OCI-LY3 (cell line): ENCODE measurements at regions not wholly inside any gene's neighbourhood (a gene's known extent, or its start where the extent isn't known, plus 50 kb on each side); places are given as distances from the start of the nearest gene placed in this dataset.
"Not testable (repeated sequence)": the region's sequence is repeated elsewhere in the genome, so short reads cannot be mapped to it uniquely, and the experiment has no call there.

ENCODE experiments used
- H2AFZ ChIP-seq: fragments of 200-600, 300-600 bp; shearing (Covaris generic); 2 replicates; pipeline ENCODE4 v1.6.0; 2014; ENCODE audit warnings: antibody characterized with exemption, low read depth, low read length
- H3K27ac ChIP-seq: fragments of 200-600, 300-600 bp; sonication (generic); 2 replicates; pipeline ENCODE4 v1.5.1; 2014; ENCODE audit warnings: mild to moderate bottlenecking, low read length, moderate library complexity, mixed read lengths
- H3K27me3 ChIP-seq: fragments of 200-600, 300-600 bp; sonication (generic); 2 replicates; pipeline ENCODE4 v1.6.1; 2014; ENCODE audit warnings: low read depth, low read length, mixed read lengths
- H3K36me3 ChIP-seq: fragments of 200-600, 300-600 bp; sonication (generic); replicated peaks from 2 replicates; pipeline ENCODE3; 2014; ENCODE audit warnings: low read depth, low read length, mixed read lengths
- H3K4me1 ChIP-seq: fragments of 300-600, 200-600 bp; sonication (generic); 2 replicates; pipeline ENCODE4 v1.6.1; 2014; ENCODE audit warnings: low read length, mixed read lengths
- H3K4me2 ChIP-seq: fragments of 200-600, 300-600 bp; sonication (generic); 2 replicates; pipeline ENCODE4 v1.6.1; 2014; ENCODE audit warnings: low read length, mixed read lengths
- H3K4me3 ChIP-seq: fragments of 300-600, 200-600 bp; sonication (generic); 2 replicates; pipeline ENCODE4 v1.5.1; 2014; ENCODE audit warnings: antibody characterized with exemption, mild to moderate bottlenecking, low read length, moderate library complexity
- H3K79me2 ChIP-seq: fragments of 300-600, 200-600 bp; shearing (Covaris generic); 2 replicates; pipeline ENCODE4 v1.6.1; 2014; ENCODE audit warnings: mild to moderate bottlenecking, low read length, mixed read lengths
- H3K9ac ChIP-seq: fragments of 300-600, 200-600 bp; shearing (Covaris generic); 2 replicates; pipeline ENCODE4 v1.6.0; 2014; ENCODE audit warnings: mild to moderate bottlenecking, low read length, moderate library complexity
- H3K9me3 ChIP-seq: fragments of 200-600, 300-600 bp; shearing (Covaris generic); 2 replicates; pipeline ENCODE4 v1.6.1; 2014; ENCODE audit warnings: low read length, mixed read lengths; ENCODE audit not compliant: insufficient read depth
- H4K20me1 ChIP-seq: fragments of 200-600, 300-600 bp; sonication (generic); 2 replicates; pipeline ENCODE4 v1.6.1; 2016; ENCODE audit warnings: low read length, mixed read lengths; ENCODE audit not compliant: insufficient read depth
- EZH2phosphoT487 ChIP-seq: fragments of 200-600 bp; shearing (Covaris generic); IDR thresholded peaks from 2 replicates; pipeline ENCODE4 v1.6.1; 2018; ENCODE audit warnings: antibody characterized with exemption, mixed run types, low read depth
- TF ChIP-seq, protein P1 (sequence below): fragments of 200-600, 300-600 bp; sonication (generic); IDR thresholded peaks from 2 replicates; pipeline ENCODE4 v1.5.1; 2014; ENCODE audit warnings: antibody characterized with exemption, low read length, low read depth

DNA sequence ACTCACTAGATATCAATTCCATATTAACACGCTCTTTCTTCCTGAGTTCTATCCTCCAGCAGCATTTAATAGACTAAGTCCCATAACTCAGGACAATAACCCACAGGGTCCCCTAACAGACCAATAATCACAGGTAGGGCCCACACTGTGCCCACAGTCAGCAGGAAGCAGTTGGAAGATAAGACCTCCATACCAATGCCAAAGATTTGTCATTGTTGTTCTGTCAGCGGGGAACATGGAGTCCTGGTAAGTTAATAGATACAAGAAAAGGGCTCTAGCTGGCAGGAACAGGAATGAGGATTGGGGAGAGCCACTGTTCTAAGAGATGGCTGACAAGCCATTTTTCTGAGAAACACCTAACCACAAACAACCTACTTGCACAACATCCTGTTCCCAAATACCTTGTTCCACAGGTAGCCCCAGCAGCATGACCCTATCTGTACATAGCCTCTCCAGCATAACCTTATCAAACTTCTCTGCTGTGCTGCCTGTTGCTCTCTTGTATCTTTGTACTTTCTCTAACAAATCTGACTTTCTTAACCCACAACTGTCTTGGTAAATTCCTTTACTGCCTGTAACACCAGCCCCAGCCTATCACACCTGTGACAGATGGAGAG is 142.0 kb upstream of the KCNJ15 start:
- Histone ChIP-seq H3K79me2 (no peaks in the 10 kb centered on the region), H3K9ac (no peak overlapping the region), H3K4me1 (no peaks in the 10 kb centered on the region), H3K27me3 (no peaks in the 10 kb centered on the region), H3K36me3 (no peaks in the 10 kb centered on the region), H3K4me3 (no peak overlapping the region), H3K9me3 (no peaks in the 10 kb centered on the region), H3K27ac (no peak overlapping the region), H4K20me1 (no peaks in the 10 kb centered on the region), H3K4me2 (no peak overlapping the region), H2AFZ (no peak overlapping the region)
- TF ChIP-seq EZH2phosphoT487, result no peak
- TF ChIP-seq, protein P1, sequence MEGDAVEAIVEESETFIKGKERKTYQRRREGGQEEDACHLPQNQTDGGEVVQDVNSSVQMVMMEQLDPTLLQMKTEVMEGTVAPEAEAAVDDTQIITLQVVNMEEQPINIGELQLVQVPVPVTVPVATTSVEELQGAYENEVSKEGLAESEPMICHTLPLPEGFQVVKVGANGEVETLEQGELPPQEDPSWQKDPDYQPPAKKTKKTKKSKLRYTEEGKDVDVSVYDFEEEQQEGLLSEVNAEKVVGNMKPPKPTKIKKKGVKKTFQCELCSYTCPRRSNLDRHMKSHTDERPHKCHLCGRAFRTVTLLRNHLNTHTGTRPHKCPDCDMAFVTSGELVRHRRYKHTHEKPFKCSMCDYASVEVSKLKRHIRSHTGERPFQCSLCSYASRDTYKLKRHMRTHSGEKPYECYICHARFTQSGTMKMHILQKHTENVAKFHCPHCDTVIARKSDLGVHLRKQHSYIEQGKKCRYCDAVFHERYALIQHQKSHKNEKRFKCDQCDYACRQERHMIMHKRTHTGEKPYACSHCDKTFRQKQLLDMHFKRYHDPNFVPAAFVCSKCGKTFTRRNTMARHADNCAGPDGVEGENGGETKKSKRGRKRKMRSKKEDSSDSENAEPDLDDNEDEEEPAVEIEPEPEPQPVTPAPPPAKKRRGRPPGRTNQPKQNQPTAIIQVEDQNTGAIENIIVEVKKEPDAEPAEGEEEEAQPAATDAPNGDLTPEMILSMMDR, result no peak

DNA sequence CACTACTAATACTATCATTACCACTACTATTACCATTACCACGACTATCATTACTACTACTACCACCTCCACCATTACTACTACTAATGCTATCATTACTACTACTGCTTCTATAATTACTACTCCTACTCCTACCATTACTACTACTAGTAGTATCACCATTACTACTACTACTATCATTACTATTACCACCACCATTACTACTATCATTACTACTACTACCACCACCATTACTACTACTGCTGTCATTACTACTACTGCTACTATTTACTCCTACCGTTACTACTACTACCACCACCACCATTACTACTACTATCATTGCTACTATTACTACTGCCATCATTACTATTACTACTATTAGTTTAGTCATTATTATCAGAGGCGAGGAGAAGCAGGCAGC is 140.9 kb upstream of the KCNJ15 start:
- Histone ChIP-seq H3K36me3 (no peaks in the 10 kb centered on the region), H3K27ac (no peak overlapping the region), H3K4me2 (no peak overlapping the region), H3K9ac (no peak overlapping the region), H2AFZ (no peak overlapping the region), H3K4me3 (no peak overlapping the region), H3K27me3 (no peaks in the 10 kb centered on the region), H3K4me1 (no peaks in the 10 kb centered on the region), H3K9me3 (no peaks in the 10 kb centered on the region), H4K20me1 (no peaks in the 10 kb centered on the region), H3K79me2 (no peaks in the 10 kb centered on the region)
- TF ChIP-seq, protein P1, result no peak
- TF ChIP-seq EZH2phosphoT487, result no peak

DNA sequence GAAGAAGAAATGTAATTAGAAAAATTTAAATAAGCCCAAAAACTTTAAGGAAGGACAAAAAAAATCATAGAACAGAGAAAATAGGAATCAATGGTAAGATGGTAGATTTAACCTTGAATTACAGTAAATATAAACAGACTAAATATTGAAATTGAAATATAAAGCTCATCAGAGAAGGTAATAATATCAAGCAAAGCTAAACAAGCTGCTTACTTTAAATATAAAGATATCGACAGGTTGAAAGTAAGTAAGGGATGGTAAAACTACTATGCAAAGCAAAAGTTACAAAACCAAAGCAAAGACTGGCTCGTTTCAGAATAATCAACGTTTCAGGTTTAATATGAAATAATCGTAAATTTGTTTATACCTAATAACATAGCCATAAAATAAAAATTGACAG is 137.0 kb upstream of the KCNJ15 start:
- no peaks in the 10 kb centered on the region for H3K27me3 ChIP-seq
- H3K36me3 ChIP-seq, result no peaks in the 10 kb centered on the region
- H3K79me2 ChIP-seq, result no peaks in the 10 kb centered on the region
- TF ChIP-seq, protein P1, result no peak
- TF ChIP-seq EZH2phosphoT487, result no peak
- no peaks in the 10 kb centered on the region for H4K20me1 ChIP-seq
- H3K9me3 ChIP-seq, result no peaks in the 10 kb centered on the region
- no peak overlapping the region for H3K4me2 ChIP-seq
- H3K4me3 ChIP-seq, result no peak overlapping the region
- H3K4me1 ChIP-seq, result no peaks in the 10 kb centered on the region
- H2AFZ ChIP-seq, result no peak overlapping the region
- no peak overlapping the region for H3K9ac ChIP-seq
- no peak overlapping the region for H3K27ac ChIP-seq

DNA sequence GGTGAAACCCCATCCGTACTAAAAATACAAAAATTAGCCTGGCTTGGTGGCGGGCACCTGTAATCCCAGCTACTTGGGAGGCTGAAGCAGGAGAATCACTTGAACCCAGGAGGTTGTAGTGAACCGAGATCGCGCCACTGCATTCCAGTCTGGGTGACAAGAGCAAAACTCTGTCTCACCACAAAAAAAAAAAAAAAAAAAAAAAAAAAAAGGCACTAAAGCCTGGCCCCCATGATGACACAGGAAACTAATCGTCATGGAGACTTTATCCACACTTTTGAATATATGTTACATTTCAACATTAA is 136.2 kb upstream of the KCNJ15 start:
- H3K9ac ChIP-seq, H3K79me2 ChIP-seq, H3K9me3 ChIP-seq, H3K4me2 ChIP-seq, H2AFZ ChIP-seq, H3K4me1 ChIP-seq, H3K27me3 ChIP-seq, H3K36me3 ChIP-seq, H3K4me3 ChIP-seq, H4K20me1 ChIP-seq, H3K27ac ChIP-seq: not testable (repeated sequence)
